K562 (cell line): ENCODE measurements at regions not wholly inside any gene's neighbourhood (a gene's known extent, or its start where the extent isn't known, plus 50 kb on each side); places are given as distances from the start of the nearest gene placed in this dataset.

ENCODE experiments used
- MGA ChIP-seq: fragments of 450-650 bp; IDR thresholded peaks from 2 replicates; pipeline ENCODE4 v1.6.1; 2016; ENCODE audit warnings: mild to moderate bottlenecking, moderate library complexity
- MITF ChIP-seq: IDR thresholded peaks from 2 replicates; pipeline ENCODE4 v1.6.1; 2014; ENCODE audit warnings: antibody characterized with exemption
- NR0B1 ChIP-seq: fragments of 450-650 bp; IDR thresholded peaks from one replicate; pipeline ENCODE4 v1.6.1; 2018; ENCODE audit warnings: mild to moderate bottlenecking, moderate library complexity; ENCODE audit not compliant: partially characterized antibody
- POU5F1 ChIP-seq: fragments of 150-350 bp; IDR thresholded peaks from 2 replicates; pipeline ENCODE4 v1.6.1; 2014; ENCODE audit warnings: borderline replicate concordance, low read length, low read depth, mild to moderate bottlenecking; ENCODE audit not compliant: partially characterized antibody
- SETDB1 ChIP-seq: IDR thresholded peaks from one replicate; pipeline ENCODE4 v1.6.1; 2012; ENCODE audit warnings: low read length, control low read depth, inconsistent platforms
- TAF15 ChIP-seq: fragments of 200-400 bp; formaldehyde crosslinking; IDR thresholded peaks from 2 replicates; pipeline ENCODE4 v1.6.1; 2017; ENCODE audit warnings: mild to moderate bottlenecking, low read depth, low read length, moderate library complexity
- TFE3 ChIP-seq: fragments of 450-650 bp; formaldehyde crosslinking; IDR thresholded peaks from 2 replicates; pipeline ENCODE4 v1.4.0; 2020; ENCODE audit warnings: mild to moderate bottlenecking, mixed read lengths
- ZC3H11A ChIP-seq: IDR thresholded peaks from 2 replicates; pipeline ENCODE4 v1.6.1; 2012; ENCODE audit warnings: low read depth, low read length, improper control_type of control experiment
- ZNF780A ChIP-seq: fragments of 250-450 bp; sonication (Bioruptor Pico); IDR thresholded peaks from 2 replicates; pipeline ENCODE4 v1.5.0; 2021; ENCODE audit warnings: mild to moderate bottlenecking
- ZSCAN29 ChIP-seq: fragments of 450-650 bp; IDR thresholded peaks from 2 replicates; pipeline ENCODE4 v1.6.1; 2017

GRCh38 chr4:161160718-161161117, 1003.1 kb downstream of the FSTL5 start (continued):
- TF ChIP-seq MGA (no peak), ZC3H11A (no peak), POU5F1 (no peak), TFE3 (no peak), TAF15 (no peak), ZSCAN29 (no peak), NR0B1 (no peak), MITF (no peak), SETDB1 (no peak), ZNF780A (CRISPR knock-in tag) (no peak)
